Superior temporal gyrus (tissue), 1 donor: ENCODE measurements at regions not wholly inside any gene's neighbourhood (a gene's known extent, or its start where the extent isn't known, plus 50 kb on each side); places are given as distances from the start of the nearest gene placed in this dataset.
"Not testable (repeated sequence)": the region's sequence is repeated elsewhere in the genome, so short reads cannot be mapped to it uniquely, and the experiment has no call there.

ENCODE experiments used
- DNase-seq: peaks from one replicate; pipeline ENCODE4 v3.0.0-alpha.2; 2016; ENCODE audit errors: extremely low spot score

DNA sequence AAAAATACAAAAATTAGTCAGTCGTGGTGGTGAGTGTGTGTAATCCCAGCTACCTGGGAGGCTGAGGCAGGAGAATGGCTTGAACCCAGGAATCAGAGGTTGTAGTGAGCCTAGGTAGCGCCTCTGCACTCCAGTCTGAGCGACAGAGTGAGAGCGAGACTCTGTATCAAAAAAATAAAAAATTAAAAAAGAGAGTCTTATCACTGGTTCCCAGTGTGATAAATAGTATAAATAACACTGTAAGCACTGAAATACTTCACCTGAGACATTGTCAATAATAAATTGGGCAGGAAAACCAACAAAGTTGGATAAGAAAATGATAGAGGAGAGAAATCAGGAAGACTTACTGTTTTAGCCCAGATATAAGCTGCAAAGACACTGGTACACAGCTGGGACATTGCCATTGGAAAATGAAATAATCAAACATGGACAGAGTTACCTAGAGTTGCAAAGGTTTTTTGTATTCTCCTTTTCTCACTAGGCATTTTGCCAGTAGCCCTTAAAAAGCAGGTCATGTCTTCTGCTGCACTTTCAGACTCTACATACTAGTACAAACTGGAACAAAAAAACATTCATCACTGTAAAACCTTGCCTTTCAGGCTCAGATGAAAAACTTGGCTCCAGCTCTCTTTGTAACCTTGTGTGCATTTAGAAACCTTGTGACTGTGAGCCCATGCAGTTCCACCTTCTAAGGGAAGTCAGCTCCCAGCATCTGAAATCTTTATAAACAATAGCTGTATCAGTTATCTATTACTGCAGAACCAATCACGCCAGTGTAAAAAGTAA, 55.0 kb upstream of the PPP1R2C start:
- DNase-seq = no peak

GRCh38 chrX:42833550-42833940, 55.6 kb upstream of the PPP1R2C start:
- DNase-seq = not testable (repeated sequence)

DNA sequence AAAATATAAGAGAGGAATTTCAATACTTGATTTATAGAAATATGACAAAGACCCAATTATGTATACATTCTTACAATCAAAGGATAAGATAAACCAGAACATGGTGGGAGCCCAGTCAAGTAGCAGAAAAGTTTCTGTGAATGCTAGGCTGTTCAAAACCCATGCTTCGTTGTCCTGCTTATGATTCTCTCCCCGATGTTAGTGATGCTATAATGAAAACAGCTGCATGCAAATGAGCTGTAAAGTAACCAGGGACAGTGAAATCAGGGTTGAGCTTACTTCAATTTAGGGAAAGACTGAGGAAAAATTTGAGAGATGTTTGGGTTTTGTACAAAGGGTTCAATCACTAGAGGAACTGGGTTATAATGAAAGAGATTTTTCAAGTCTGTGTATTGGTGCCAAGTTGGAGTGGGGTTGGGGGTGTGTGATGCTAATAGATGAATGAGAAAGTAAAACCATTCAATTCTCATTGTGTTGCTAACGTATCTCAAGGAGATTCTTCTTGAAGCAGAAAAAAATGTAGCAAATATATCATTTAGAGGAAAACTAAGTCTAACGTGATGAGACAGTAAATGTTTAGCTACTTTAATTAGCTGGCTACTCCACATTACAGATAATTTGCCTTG, 59.3 kb upstream of the PPP1R2C start:
- no peak for DNase-seq

DNA sequence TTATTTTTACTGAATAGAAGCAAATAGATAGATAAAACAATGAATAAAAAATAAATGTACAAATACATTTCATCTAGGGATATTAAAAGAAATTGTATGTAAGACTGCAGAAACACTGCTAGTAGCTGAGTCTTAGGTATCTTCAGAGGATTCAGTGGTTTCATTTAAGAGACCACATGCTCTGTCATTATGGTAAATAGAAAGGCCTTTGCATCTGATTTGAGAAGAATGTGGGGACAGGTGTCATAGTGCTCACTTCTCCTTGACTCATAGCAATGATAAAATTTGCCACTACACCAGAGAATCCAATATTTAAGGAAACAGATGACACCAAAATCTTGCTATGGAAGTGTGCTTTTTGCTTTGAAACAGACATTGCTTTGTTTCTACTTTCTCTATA, 59.8 kb upstream of the PPP1R2C start:
- DNase-seq = no peak

GRCh38 chrX:42839632-42840031, 61.7 kb upstream of the PPP1R2C start:
- no peak for DNase-seq

- no peak for DNase-seq
Measured at GRCh38 chrX:42846741-42847140, 68.8 kb upstream of the PPP1R2C start.

DNA sequence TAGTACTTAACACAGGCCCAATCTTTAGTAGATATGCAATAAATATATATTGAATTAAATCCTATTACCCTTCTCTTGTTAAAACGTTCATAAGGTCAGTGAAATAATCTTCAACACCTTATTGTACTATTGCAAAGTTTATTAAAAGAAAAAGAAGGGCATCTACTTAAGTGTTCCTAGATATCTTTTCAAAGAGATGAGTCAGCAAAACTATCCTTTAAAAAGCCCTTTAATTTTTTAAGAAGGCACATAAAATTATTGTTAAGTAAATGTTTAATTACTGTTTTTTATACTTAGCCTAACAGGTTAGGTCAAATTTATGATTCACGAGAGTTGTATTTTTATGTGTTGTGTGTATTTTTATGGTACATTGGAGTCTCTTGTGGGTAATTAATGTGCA, 77.3 kb upstream of the PPP1R2C start:
- no peak for DNase-seq

DNA sequence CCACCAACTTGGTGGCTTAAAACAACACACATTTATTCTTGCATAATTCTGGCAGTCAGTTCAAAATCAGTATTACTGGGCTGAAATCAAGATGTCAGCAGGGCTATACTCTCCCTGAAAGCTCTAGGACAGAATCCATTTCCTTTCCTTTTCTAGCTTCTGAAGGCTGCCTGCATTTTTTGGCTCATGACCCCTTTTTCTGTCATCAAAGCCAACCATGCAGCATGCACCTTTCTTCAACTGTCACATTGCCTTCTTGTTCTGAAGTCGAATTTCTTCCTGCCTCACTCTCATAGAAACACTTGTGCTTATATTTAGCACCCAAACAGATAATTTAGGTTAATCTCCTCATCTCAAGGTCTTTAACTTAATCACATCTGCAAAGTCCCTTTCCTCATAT, 79.8 kb upstream of the PPP1R2C start:
- DNase-seq = no peak

GRCh38 chrX:42869011-42869410, 91.0 kb upstream of the PPP1R2C start:
- no peak for DNase-seq

DNA sequence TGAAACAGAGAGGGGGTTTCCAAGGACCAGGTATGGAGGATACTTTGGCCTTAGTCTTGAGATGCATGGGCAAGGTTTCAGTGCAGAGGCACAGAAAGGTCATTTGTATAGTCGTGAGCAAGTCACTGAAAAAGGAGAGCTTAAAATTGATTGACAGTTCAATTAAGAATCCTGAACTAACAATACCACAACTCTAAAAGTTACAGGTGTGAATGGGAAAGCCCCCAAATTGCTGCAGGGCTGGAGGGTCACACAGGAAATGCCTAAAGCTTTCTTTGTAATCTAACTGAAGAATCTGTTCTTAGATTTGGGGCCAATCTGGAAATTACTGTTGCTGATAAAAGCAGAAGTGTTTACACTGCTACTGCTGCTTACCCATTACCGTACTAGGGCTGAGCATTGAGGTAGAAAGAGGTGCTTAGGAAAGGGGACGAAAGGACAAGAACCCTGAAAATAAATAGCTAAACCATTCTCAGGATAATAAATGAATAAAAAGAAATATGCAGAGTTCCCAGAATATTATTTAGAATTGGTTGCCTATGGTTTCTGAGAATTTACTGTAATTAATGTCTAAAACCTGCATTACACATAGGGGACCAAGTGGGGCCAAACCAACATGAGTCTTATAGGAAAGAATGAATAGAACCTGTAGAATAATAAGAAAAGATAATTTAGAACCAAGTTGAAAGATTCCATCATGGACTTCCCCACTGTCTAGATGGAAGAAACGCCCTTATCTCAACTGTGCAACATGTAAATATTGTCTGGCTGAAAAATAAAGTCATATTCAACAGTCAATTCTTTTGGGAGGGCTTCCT, 91.9 kb upstream of the PPP1R2C start:
- no peak for DNase-seq

DNA sequence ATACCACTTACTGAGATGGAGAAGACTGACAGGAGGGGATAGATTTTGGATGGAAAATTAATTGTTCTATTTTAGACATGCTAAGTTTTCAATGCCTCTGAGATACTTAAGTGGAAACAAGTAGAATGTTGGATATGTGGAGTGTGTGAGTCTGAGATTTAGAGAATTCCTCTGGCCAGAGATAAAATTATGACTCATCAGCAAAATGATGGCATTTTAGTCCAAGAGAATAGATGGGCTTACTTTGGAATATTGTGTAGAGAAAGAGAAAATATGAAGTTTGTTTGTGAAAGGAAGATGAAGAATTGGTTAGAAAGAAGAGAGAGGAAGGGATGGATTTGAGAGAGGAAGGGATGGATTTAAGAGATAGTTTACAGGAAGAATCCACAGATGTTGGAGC, 108.6 kb upstream of the PPP1R2C start:
- DNase-seq = no peak

GRCh38 chrX:42900947-42901346, 123.0 kb upstream of the PPP1R2C start:
- DNase-seq = no peak

- DNase-seq = no peak
Measured at GRCh38 chrX:42902513-42902912, 124.5 kb upstream of the PPP1R2C start.

GRCh38 chrX:42920752-42921151, 142.8 kb upstream of the PPP1R2C start:
- no peak for DNase-seq

DNA sequence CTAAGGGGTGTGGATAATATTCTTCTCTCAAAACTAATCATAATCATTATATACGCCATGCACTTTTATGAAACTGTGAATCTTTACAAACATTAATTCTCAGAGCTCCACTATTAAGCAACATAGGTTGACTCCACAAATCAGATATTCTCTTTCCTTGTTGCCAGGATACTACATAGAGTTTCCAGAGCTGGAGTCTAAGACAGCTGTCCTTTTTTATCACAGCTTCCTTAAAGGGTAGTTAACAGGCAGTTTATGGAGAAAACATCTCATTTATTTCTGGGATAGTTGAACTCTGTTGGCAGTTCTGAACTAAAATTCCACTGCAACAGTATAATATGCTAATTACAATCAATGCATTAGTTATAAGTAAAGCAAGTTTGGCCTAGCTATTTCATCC, 152.1 kb upstream of the PPP1R2C start:
- no peak for DNase-seq

- no peak for DNase-seq
Measured at GRCh38 chrX:42930951-42931350, 153.0 kb upstream of the PPP1R2C start.

GRCh38 chrX:42933187-42933586, 155.2 kb upstream of the PPP1R2C start:
- DNase-seq = no peak

DNA sequence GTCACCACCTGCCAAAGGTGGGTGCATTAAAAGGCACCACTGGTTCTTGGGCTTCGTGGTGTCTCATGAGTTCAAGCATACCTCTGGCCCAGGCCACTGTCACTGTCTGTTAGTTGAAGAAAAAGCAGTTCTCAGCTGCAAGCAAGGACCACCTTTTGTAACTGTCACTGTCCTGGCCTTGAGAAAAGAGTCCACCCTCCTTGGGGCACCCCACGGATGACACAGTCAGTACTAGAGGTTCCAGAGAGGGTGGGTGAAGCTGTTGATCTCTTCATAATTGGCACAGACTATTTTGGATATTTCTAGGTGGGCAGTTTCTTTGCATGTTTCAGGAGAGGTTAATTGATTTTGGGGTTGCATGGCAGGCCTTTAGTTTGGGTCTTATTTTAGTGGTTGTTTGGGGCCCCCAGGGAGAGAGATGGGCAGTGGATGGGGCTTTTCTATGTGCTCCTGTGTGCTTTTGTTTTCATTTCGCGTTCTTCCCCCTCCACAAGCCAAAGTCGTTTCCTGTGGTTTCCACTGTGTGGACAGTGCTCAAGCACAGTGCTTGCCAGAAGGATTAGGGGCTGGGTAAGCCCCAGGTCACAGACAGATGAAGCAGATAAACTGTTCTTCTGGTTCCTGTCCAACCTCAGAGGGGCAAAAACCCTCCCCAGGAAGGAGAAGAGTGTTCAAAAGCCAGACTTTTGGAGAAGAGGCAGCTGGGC, 156.2 kb upstream of the PPP1R2C start:
- DNase-seq = no peak

DNA sequence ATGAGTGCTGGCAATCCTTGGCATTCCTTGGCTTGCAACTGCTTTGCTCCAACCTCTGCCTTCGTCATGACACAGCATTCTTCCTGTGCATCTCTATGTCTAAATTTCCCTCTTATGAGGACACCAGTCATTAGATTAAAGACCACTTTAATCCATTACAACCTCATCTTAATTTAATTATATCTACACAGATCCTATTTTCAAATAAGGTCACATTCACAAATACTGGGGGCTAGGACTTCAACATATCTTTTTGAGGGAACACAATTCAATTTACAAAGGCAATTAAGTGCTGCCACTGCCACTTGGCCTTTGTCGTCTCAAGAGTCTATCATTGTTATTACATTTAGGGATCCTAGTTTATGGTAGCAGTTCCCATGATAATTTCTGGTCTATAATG, 163.7 kb upstream of the PPP1R2C start:
- no peak for DNase-seq

DNA sequence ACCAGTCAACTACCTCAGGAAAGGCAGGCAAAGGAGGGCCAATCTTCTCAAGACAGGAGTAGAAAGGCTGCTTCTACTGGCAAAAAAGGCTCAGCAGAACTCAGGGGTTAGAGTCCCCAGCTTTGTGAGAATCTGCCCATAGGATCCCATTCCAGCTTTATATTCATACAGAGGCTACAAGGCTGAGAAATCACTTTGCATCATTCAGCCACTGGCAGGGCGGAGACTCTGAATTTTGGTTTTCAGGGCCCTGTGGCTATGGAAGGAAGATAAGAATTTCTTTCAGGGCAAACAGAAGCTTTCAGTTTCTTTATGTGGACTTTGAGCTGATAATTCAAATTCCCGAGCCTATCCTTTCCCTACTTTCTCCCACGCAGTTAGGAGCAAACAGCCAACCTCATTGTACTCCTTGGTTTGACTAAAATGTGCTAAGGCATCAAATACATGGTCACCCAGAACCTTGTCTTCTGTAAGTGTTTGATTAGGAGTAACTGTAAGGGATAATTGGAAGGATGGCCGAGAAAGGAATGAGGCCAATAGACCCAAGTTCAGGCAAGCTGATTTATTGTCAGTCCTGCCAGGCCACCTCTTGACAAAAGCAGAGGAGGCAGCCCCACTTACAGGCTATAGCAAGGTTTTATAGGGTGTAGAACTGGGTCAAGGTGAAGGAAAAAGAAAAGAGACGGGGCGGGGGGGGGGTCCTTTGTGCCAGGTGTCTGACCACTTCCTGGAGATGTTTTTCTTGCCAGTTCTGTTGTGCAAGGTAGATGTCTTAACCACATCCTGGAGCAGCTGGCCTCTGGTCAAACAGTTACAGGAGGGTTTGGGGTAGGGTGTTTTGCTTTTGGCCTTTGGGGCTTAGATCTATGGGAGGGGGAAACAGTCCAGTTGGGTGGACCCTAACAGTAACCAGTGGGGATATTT, 165.3 kb upstream of the PPP1R2C start:
- no peak for DNase-seq

DNA sequence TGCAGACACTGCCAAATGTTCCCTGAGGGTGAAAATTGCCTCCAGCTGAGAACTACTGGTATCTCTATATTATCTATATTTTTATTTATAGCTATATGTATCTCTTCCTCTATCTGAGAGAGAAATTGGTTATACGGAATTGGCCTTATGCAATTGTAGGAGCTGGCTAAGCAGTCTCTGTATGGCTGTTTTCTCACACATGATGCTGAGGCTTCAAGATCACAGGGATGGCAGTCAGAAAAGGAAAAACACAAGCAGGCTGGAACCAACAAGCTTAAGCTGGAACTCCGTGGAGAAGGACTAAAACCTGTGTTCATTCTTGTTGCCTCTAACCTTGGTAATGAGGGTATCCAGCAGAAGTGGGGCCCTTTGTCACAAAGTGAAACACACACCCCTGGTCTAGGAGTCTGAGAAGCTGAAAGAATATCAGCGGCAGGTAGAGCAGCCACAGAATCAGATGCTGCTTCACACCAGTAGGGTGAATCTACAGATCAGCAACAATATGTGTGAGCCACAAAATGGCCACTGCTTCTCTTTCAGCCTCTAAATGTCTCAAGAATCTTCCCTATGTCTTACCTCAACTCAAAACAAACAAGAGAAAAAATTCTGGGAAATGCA, 166.5 kb upstream of the PPP1R2C start:
- no peak for DNase-seq
